Transverse colon (tissue), 4 donors: ENCODE measurements at regions not wholly inside any gene's neighbourhood (a gene's known extent, or its start where the extent isn't known, plus 50 kb on each side); places are given as distances from the start of the nearest gene placed in this dataset.

ENCODE experiments used
- CTCF ChIP-seq, 5 experiments: fragments of 200-600 bp in 3 of 5; fragments of 450-650 bp in 2 of 5; sonication (generic) in 3 of 5; IDR thresholded peaks; 1 replicate in 2 of 5; 2 replicates in 3 of 5; pipeline ENCODE4 v1.5.1; 2016 to 2017; ENCODE audit warnings: antibody characterized with exemption in 5 of 5, inconsistent platforms in 3 of 5, mild to moderate bottlenecking in 2 of 5, moderate library complexity in 1 of 5
- EP300 ChIP-seq: sonication (generic); formaldehyde crosslinking; IDR thresholded peaks from one replicate; pipeline ENCODE4 v1.6.1; 2017; ENCODE audit warnings: antibody characterized with exemption, low read depth
- POLR2A ChIP-seq: fragments of 450-650 bp; IDR thresholded peaks from one replicate; pipeline ENCODE4 v1.6.1; 2016; ENCODE audit warnings: antibody characterized with exemption, mild to moderate bottlenecking, moderate library complexity
- POLR2AphosphoS5 ChIP-seq, 3 donors: sonication (generic); formaldehyde crosslinking; IDR thresholded peaks; one replicate each; pipeline ENCODE4 v1.6.1; 2016; ENCODE audit warnings: antibody characterized with exemption in 3 of 3

GRCh38 chr5:123868881-123869280 is 356.9 kb downstream of the CSNK1G3 start:
- no peak for TF ChIP-seq POLR2AphosphoS5 (IDR thresholded peaks at IDR 0.05)
- TF ChIP-seq CTCF (IDR thresholded peaks at IDR 0.05), result no peak
- no peak for TF ChIP-seq POLR2A
- no peak for TF ChIP-seq EP300
